ENCODE measurements at regions not wholly inside any gene's neighbourhood (a gene's known extent, or its start where the extent isn't known, plus 50 kb on each side); places are given as distances from the start of the nearest gene placed in this dataset.
A peak's percentile ranks its signal among the peaks of the same experiment; 100 is the strongest.

GRCh38 chr6:14210663-14211561, 93.3 kb downstream of the CD83 start:
- peak overlapping the region; percentile 87 for H3K4me3 Mint-ChIP-seq
- H3K27me3 Mint-ChIP-seq (ENCODE audit: low read depth), result peaks cover 13% of the 10 kb centered on the region
- no peaks in the 10 kb centered on the region for H3K9me3 Mint-ChIP-seq
- TF ChIP-seq CTCF (conservative IDR thresholded peaks at IDR 0.05), result peak; percentile 78
- peaks cover 23% of the 10 kb centered on the region for H3K4me1 Mint-ChIP-seq
- H3K36me3 Mint-ChIP-seq (ENCODE audit: low read depth), result no peaks in the 10 kb centered on the region
- peak; percentile 91 for DNase-seq (ENCODE audit: low read depth, low spot score)
- no peak overlapping the region for H3K27ac Mint-ChIP-seq (ENCODE audit: unreplicated experiment)

GRCh38 chr6:14211562-14211942, 94.0 kb downstream of the CD83 start:
- H3K4me1 Mint-ChIP-seq, result peaks cover 23% of the 10 kb centered on the region
- TF ChIP-seq CTCF (conservative IDR thresholded peaks at IDR 0.05), result no peak
- no peaks in the 10 kb centered on the region for H3K36me3 Mint-ChIP-seq (ENCODE audit: low read depth)
- peaks cover 13% of the 10 kb centered on the region for H3K27me3 Mint-ChIP-seq (ENCODE audit: low read depth)
- peak overlapping the region; percentile 87 for H3K4me3 Mint-ChIP-seq
- DNase-seq (ENCODE audit: low read depth, low spot score), result no peak
- no peak overlapping the region for H3K27ac Mint-ChIP-seq (ENCODE audit: unreplicated experiment)
- H3K9me3 Mint-ChIP-seq, result no peaks in the 10 kb centered on the region

- Mint-ChIP-seq H3K4me1 (peaks cover 23% of the 10 kb centered on the region), H3K27ac (ENCODE audit: unreplicated experiment) (no peak overlapping the region), H3K9me3 (no peaks in the 10 kb centered on the region), H3K4me3 (peak overlapping the region; percentile 87), H3K36me3 (ENCODE audit: low read depth) (no peaks in the 10 kb centered on the region), H3K27me3 (ENCODE audit: low read depth) (peaks cover 13% of the 10 kb centered on the region)
- DNase-seq (ENCODE audit: low read depth, low spot score), result no peak
- TF ChIP-seq CTCF (conservative IDR thresholded peaks at IDR 0.05), result no peak
These were observed 94.4 kb downstream of the CD83 start for GRCh38 chr6:14212020-14212419.

GRCh38 chr6:14212632-14213031, 95.1 kb downstream of the CD83 start:
- DNase-seq (ENCODE audit: low read depth, low spot score), result no peak
- no peak for TF ChIP-seq CTCF (conservative IDR thresholded peaks at IDR 0.05)
- H3K9me3 Mint-ChIP-seq, result no peaks in the 10 kb centered on the region
- H3K4me1 Mint-ChIP-seq, result peaks cover 23% of the 10 kb centered on the region
- H3K27ac Mint-ChIP-seq (ENCODE audit: unreplicated experiment), result no peak overlapping the region
- H3K27me3 Mint-ChIP-seq (ENCODE audit: low read depth), result peaks cover 13% of the 10 kb centered on the region
- H3K36me3 Mint-ChIP-seq (ENCODE audit: low read depth), result no peaks in the 10 kb centered on the region
- H3K4me3 Mint-ChIP-seq, result no peak overlapping the region

GRCh38 chr6:14216946-14217684, 99.5 kb downstream of the CD83 start:
- no peak for TF ChIP-seq CTCF (conservative IDR thresholded peaks at IDR 0.05)
- H3K27me3 Mint-ChIP-seq (ENCODE audit: low read depth), result peaks cover 13% of the 10 kb centered on the region
- peaks cover 2% of the 10 kb centered on the region for H3K4me1 Mint-ChIP-seq
- no peak overlapping the region for H3K27ac Mint-ChIP-seq (ENCODE audit: unreplicated experiment)
- DNase-seq (ENCODE audit: low read depth, low spot score), result no peak
- H3K9me3 Mint-ChIP-seq, result no peaks in the 10 kb centered on the region
- no peaks in the 10 kb centered on the region for H3K36me3 Mint-ChIP-seq (ENCODE audit: low read depth)
- no peak overlapping the region for H3K4me3 Mint-ChIP-seq
